HG02981 (cell line): ENCODE measurements at regions not wholly inside any gene's neighbourhood (a gene's known extent, or its start where the extent isn't known, plus 50 kb on each side); places are given as distances from the start of the nearest gene placed in this dataset.
"Not testable (repeated sequence)": the region's sequence is repeated elsewhere in the genome, so short reads cannot be mapped to it uniquely, and the experiment has no call there.

Experiments used
- ATAC-seq: cut with Tn5 transposase; IDR thresholded peaks from one replicate; pipeline ENCODE4 v1.9.1; 2021; ENCODE audit warnings: mild to moderate bottlenecking, moderate library complexity; ENCODE audit not compliant: unreplicated experiment

DNA sequence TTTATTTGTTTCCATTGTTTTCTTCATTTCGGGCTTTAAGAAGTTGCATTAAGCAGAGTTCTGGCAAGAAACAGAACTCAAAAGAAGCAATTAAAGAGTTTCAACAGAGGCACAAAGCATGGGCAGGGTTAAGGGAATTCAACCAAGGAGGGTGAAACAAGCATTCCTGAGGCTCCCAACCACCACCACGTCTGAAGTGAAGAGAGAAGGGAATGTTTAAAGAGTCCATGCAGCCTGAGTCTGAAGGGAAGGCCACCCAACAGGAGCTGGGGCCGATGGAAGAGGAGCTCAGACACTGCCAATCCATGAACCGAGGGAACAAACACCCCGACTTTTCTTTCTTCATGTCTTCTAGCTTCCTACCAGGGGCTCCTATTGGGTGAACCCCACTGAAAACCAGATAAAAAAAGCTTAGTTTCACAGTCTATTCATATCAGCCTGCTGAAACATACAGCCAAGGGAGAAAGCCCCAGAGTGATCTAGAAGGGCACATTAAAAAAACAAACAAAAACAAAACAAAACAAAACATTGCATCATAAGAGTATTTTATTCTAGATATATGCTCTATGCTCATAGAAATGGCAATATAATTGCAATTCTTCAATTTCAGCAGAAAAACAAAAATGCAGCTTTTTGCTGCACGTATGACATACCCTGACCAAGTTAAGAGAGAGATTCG is 592.1 kb downstream of the TTLL7 start:
- not testable (repeated sequence) for ATAC-seq

DNA sequence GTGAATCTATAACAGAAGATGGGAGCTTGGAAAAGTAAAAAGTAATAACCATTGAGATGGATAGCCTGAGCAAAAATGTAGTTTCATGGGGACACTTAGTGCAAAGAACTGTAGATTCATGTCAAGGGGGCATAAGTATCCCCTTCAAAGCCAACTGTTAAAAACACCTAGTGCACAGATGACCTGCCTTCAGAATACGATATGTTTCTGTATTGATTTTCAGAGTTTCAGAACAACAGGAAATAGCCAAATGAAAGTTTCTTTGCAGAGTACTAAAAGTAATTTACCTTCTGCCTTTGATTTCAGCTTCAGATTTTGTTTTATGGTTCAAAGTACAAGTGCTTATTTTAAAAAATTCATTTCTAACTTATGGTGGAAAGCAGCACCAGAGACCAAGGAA is 593.1 kb downstream of the TTLL7 start:
- peak; percentile 59 for ATAC-seq

GRCh38 chr1:83403500-83403899 is 595.4 kb downstream of the TTLL7 start:
- not testable (repeated sequence) for ATAC-seq

GRCh38 chr1:83401146-83401545 is 597.8 kb downstream of the TTLL7 start:
- not testable (repeated sequence) for ATAC-seq

GRCh38 chr1:83400173-83400572 is 598.8 kb downstream of the TTLL7 start:
- not testable (repeated sequence) for ATAC-seq

GRCh38 chr1:83398125-83398524 is 600.8 kb downstream of the TTLL7 start:
- not testable (repeated sequence) for ATAC-seq

GRCh38 chr1:83395130-83395529 is 603.8 kb downstream of the TTLL7 start:
- ATAC-seq, result not testable (repeated sequence)

DNA sequence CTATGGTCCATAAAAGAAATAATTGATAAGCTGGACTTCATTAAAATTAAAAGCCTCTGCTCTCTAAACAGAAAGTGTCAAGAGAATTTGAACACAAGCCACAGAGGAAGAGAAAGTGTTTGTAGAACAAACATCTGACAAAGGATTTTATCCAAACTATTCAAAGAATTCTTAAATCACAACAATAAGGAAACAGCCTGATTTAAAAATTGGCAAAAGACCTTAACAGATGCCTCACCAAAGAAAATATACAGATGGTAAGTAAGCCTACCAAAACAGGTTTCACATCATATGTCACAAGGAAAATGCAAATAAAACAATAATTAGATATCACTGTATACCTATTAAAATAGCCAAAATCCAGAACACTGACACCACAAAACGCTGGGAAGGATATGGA is 612.0 kb downstream of the TTLL7 start:
- not testable (repeated sequence) for ATAC-seq

DNA sequence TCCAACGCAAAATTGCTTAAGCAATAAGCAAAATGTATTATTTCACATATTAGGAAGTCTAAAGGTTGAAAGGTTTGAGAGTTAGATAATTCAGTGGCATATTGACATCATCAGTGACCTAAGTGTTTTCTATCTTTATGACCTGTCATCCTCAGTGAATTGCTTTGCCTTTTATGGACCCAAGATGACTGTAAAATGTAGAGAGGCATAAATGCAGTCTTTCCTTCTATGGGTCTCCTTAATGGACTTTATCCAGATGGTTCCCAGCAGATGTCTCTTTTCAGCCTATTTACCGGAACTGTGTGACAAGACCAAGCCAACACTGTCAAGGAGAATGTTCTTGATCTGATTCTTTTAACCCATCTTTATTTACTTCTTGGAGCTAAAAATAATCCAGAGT is 615.8 kb downstream of the TTLL7 start:
- not testable (repeated sequence) for ATAC-seq

- ATAC-seq, result not testable (repeated sequence)
Observed at GRCh38 chr1:83373018-83373417, 625.9 kb downstream of the TTLL7 start.

DNA sequence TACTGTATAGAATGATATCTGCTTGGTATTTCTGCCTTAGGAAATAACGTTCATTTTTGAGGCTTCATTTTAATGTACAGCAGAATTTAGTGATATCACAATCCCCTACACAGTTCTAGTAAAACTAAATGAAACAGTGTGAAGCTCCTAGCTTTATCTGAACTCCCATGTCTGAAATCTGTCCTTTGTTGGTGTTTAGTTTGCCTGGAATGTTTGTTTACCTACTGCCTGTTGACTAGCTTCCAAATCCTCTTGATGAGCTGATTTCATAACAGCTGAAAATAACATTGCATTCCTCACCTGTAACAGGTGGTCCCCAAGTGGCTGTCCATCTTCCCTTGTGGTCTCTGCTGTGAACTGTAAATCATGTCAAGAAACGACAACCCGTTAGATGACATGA is 629.1 kb downstream of the TTLL7 start:
- ATAC-seq, result not testable (repeated sequence)

DNA sequence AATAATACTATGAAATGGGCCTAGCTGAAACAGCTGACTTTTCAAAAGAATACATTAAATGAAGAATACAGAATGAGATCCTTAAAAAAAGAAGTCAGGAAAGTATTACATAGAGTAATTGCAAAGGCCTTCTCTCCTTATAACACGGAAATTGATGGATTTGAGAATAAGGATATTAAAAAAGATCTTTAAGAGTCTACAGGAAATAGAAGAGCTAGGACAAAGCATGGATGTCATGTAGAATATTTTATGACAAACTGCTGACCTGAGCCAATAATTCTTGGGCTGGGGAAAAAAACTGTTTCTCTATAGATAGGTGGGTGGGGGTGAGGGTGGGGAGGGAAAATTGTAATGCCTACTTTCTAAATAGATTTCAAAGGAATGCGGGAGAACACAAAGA is 633.6 kb downstream of the TTLL7 start:
- ATAC-seq, result not testable (repeated sequence)

DNA sequence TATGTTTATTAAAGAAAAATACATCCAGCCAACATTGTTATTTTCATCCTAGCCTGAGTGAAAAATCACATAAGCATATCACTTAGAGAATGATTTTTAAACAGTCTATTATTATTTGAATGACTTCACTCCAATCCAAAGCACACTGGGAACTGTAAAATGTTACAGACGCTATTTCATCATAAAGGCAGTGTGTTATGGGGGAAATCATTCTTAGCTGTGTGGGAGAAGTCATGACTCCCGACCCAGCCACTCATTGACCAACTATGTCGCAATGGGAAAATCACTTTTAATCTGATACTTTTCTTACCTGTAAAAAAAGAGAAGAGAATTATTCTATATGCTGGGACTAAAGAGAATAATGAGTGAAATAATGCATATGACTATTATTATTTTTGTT is 653.6 kb downstream of the TTLL7 start:
- ATAC-seq, result not testable (repeated sequence)

GRCh38 chr1:83343767-83344166 is 655.2 kb downstream of the TTLL7 start:
- ATAC-seq, result not testable (repeated sequence)

DNA sequence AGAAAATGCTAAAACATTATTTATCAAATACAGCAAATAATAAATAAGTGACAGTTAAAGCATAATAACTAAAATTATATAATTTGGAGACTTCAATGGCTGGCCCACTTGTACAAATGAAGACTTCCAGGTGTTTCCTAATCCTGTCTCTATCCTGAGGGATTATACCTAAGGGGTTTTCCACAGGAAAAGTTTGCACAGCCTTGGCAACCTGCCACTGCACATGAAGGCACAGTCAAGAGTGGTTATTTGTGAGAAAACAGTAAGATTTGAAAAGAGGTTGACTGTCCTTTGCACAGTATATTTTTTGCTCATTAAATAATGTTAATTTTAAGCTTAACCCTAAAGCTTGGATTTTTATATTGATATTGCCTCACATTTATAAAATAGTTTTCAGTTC is 655.9 kb downstream of the TTLL7 start:
- not testable (repeated sequence) for ATAC-seq

DNA sequence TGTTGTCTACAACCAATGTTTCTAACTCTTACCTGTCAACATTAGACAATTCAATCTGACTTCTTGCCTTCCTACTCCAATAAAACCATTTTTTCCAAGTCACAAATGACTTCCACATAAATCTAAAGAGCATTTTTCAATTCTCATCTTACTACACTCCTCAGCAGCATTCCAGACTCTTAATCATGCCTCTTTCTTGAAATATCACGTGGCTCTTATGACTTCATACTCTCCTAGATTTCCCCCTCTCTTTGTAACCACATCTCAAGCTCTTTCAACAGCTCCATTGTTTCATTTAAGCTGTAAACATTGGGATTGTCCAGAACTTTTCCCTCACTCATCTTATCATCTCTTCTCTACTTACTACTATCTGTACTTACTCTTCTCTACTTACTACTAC is 666.6 kb downstream of the TTLL7 start:
- not testable (repeated sequence) for ATAC-seq

DNA sequence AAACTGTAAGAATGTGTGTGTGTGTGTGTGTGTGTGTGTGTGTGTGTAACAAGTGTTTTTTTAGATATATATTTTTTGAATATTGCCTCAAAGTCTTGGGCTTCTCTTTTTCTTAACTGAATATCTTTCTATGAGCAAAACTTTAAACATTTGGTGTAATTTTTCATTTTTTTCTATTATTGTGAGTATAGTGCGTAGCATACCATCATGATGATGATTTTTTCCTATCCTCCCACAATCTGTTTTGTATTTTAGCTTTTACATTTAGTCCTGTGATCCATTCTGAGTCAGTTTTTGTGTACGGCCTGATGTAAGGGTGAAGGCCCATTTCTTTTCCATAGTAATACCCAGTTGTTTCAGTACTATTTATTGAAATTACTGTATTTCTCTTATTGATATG is 680.6 kb downstream of the TTLL7 start:
- ATAC-seq, result no peak

DNA sequence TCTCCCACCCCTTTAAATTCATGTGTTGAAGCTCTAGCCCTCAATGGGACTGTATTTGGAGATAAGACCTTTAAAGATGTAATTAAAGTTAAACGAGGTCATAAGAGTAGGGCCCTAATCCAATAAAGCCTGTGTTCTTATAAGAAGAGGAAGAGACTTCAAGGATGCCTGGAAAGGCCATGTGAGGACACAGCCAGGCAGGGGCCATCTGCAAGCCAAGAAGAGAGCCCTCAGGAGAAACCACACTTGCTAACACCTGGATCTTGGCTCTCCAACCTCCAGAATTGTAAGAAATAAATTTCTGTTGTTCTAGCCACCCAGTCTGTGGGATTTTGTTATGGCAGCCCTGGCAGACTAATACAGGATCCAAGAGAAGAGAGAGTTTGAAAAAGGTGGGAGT is 683.5 kb downstream of the TTLL7 start:
- ATAC-seq, result not testable (repeated sequence)

- not testable (repeated sequence) for ATAC-seq
Observed at GRCh38 chr1:83310161-83310560, 688.8 kb downstream of the TTLL7 start.

DNA sequence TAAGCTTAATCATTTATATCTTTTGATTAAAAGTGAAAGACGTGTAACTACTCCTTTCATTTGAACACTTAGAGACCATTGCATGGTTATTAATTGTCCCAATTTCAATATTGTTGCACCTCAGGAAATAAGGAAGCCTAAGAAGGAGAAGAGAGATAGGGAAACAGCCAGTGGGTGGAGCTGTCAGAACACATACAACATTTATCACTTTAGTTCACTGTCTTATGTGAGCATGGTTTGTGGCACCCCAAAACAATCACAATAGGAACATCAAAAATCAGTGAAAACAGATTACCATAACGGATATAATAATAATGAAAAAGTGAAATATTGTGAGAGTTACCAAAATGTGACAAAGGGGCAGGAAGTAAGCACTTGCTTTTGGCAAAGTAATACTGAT is 689.9 kb downstream of the TTLL7 start:
- not testable (repeated sequence) for ATAC-seq

GRCh38 chr1:83306811-83307210 is 692.1 kb downstream of the TTLL7 start:
- not testable (repeated sequence) for ATAC-seq

DNA sequence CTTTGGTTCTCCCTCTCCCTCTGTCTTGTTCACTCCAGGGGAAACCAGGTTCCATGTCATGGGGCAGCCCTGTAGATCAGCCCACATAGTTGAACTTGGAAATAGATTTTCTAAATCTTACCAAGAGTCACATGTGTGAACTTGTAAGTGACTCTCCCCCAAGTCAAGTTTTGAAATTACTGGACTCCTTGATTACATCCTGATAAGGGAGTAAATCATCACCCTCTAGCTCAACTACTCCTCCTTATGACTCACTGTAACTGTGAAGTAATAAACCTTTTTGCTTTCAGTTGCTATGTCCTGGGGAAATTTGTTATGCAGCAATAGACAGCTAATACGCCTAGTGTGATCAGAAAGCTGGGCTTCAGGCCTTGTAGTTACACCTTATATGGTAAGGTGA is 703.3 kb downstream of the TTLL7 start:
- not testable (repeated sequence) for ATAC-seq

DNA sequence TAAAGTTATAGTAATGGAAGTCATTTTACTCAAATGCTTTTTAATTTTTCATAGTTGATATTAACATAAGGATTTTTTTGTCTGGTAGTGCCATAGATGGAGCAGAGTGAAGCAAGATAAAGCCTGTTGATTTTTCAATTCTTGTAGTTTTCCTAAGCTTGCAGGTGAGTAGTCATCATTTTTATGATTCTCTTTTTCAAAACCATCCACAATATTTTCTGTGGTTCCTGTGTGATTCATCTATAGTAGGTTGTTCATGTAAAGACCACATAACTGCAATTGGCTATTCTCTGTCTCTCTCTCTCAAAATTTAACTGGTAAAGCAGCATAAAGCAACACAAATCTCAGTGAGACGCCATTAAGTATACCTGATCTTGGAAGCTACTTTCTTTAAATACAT is 711.5 kb downstream of the TTLL7 start:
- ATAC-seq, result not testable (repeated sequence)
